ENCODE measurements at regions not wholly inside any gene's neighbourhood (a gene's known extent, or its start where the extent isn't known, plus 50 kb on each side); places are given as distances from the start of the nearest gene placed in this dataset.

- peaks cover 23% of the 10 kb centered on the region for H3K4me1 Mint-ChIP-seq
- H3K9me3 Mint-ChIP-seq = peaks cover 17% of the 10 kb centered on the region
- ATAC-seq = peak; percentile 60; the same call in 1 of the 2 replicates
- no peak for DNase-seq (ENCODE audit: low spot score)
- no peaks in the 10 kb centered on the region for H3K27me3 Mint-ChIP-seq (ENCODE audit: low read depth)
- POLR2A ChIA-PET = no interaction called here
- H3K4me3 Mint-ChIP-seq = no peak overlapping the region
- no peak for TF ChIP-seq ZNF416 (CRISPR knock-in tag; IDR thresholded peaks at IDR 0.05)
- TF ChIP-seq IRF2 (CRISPR knock-in tag; IDR thresholded peaks at IDR 0.05; ENCODE audit: borderline replicate concordance, low read depth) = no peak
- TF ChIP-seq GRHL2 (CRISPR knock-in tag; IDR thresholded peaks at IDR 0.05; ENCODE audit: insufficient replicate concordance, severe bottlenecking) = no peak
- TF ChIP-seq GABPB1 (CRISPR knock-in tag; IDR thresholded peaks at IDR 0.05) = no peak
- TF ChIP-seq ZNF396 (CRISPR knock-in tag; IDR thresholded peaks at IDR 0.05; ENCODE audit: borderline replicate concordance) = no peak
- no peak for TF ChIP-seq ATF2 (CRISPR knock-in tag; IDR thresholded peaks at IDR 0.05; ENCODE audit: borderline replicate concordance, low read depth)
- no peak for TF ChIP-seq E2F1 (CRISPR knock-in tag; IDR thresholded peaks at IDR 0.05)
- TF ChIP-seq NR3C1 (CRISPR knock-in tag; conservative IDR thresholded peaks at IDR 0.05; ENCODE audit: low read depth) = no peak
- no peak for TF ChIP-seq KAT7 (CRISPR knock-in tag; IDR thresholded peaks at IDR 0.05; ENCODE audit: borderline replicate concordance)
- no peak for TF ChIP-seq NR2C2 (CRISPR knock-in tag; IDR thresholded peaks at IDR 0.05)
- TF ChIP-seq CREB1 (CRISPR knock-in tag; IDR thresholded peaks at IDR 0.05) = no peak
- TF ChIP-seq ATF3 (CRISPR knock-in tag; conservative IDR thresholded peaks at IDR 0.05) = no peak
- TF ChIP-seq AFF4 (CRISPR knock-in tag; IDR thresholded peaks at IDR 0.05; ENCODE audit: borderline replicate concordance) = no peak
- no peak for TF ChIP-seq ERG (CRISPR knock-in tag; IDR thresholded peaks at IDR 0.05)
- CTCF ChIA-PET = no interaction called here
- no peak overlapping the region for H3K27ac Mint-ChIP-seq
- no peaks in the 10 kb centered on the region for H3K36me3 Mint-ChIP-seq
Observed at GRCh38 chr1:157455318-157455717, 97.0 kb downstream of the FCRL5 start.

- Mint-ChIP-seq H3K9me3 (peaks cover 9% of the 10 kb centered on the region; the same call in 1 of the 2 replicates), H3K36me3 (no peaks in the 10 kb centered on the region), H3K27ac (no peak overlapping the region), H3K4me1 (peaks cover 18% of the 10 kb centered on the region), H3K4me3 (no peak overlapping the region), H3K27me3 (ENCODE audit: low read depth) (no peaks in the 10 kb centered on the region)
- CTCF ChIA-PET = interaction anchor here (0.7 kb wide), 1 partner anchor 378 kb away, joined by 3 read pairs; no protein-coding TSS in a partner anchor
- POLR2A ChIA-PET = no interaction called here
- DNase-seq (ENCODE audit: low spot score) (no peak), ATAC-seq (no peak)
- TF ChIP-seq RELA (CRISPR knock-in tag; IDR thresholded peaks at IDR 0.05; ENCODE audit: borderline replicate concordance) (no peak), ZNF263 (CRISPR knock-in tag; IDR thresholded peaks at IDR 0.05; ENCODE audit: low read depth) (no peak), ZNF121 (CRISPR knock-in tag; IDR thresholded peaks at IDR 0.05) (no peak), HMGXB4 (CRISPR knock-in tag; IDR thresholded peaks at IDR 0.05) (no peak), PRRX2 (CRISPR knock-in tag; IDR thresholded peaks at IDR 0.05) (no peak), E2F5 (CRISPR knock-in tag; IDR thresholded peaks at IDR 0.05) (no peak), GABPB1 (CRISPR knock-in tag; IDR thresholded peaks at IDR 0.05) (no peak), FOXP4 (CRISPR knock-in tag; IDR thresholded peaks at IDR 0.05) (no peak), OVOL2 (CRISPR knock-in tag; IDR thresholded peaks at IDR 0.05; ENCODE audit: borderline replicate concordance) (no peak), TP53 (CRISPR knock-in tag; IDR thresholded peaks at IDR 0.05) (no peak)
Observed at GRCh38 chr1:157450106-157450505, 102.2 kb downstream of the FCRL5 start.

All from WTC11 (cell line).